PC-3 (cell line): ENCODE measurements at regions not wholly inside any gene's neighbourhood (a gene's known extent, or its start where the extent isn't known, plus 50 kb on each side); places are given as distances from the start of the nearest gene placed in this dataset.
"Not testable (repeated sequence)": the region's sequence is repeated elsewhere in the genome, so short reads cannot be mapped to it uniquely, and the experiment has no call there.

ENCODE experiments used
- ATAC-seq: fragments of 200-7000 bp; cut with Tn5 transposase; 2 replicates; pipeline ENCODE4 v1.9.1; 2020; ENCODE audit warnings: mild to moderate bottlenecking, moderate library complexity
- BruUV-seq: library from RNA; stranded (reverse); fragments of 400-500 nt; replicated peaks from 2 replicates; lab custom pipeline; 2021; lab: Mats Ljungman, UMichigan
- CTCF ChIA-PET: fragments of 300-600 bp; sonication (Branson Sonifier 250); formaldehyde crosslinking; loops from one replicate; lab custom pipeline; 2022; ENCODE audit warnings: antibody characterized with exemption; lab: Charles Lee
- POLR2A ChIA-PET: fragments of 300-600 bp; sonication (Branson Sonifier 250); formaldehyde crosslinking; loops from one replicate; lab custom pipeline; 2022; ENCODE audit warnings: antibody characterized with exemption; ENCODE audit not compliant: unreplicated experiment; lab: Charles Lee
- DNase-seq: peaks from one replicate; pipeline ENCODE4 v3.0.0-alpha.2; 2015
- H2AFZ ChIP-seq: fragments of 300-600 bp; sonication (generic); 2 replicates; pipeline ENCODE4 v1.6.0; 2016; ENCODE audit warnings: antibody characterized with exemption, low read length
- H3F3A ChIP-seq: fragments of 300-600 bp; sonication (generic); one replicate; pipeline ENCODE4 v1.6.0; 2017; ENCODE audit warnings: antibody characterized with exemption, low read length, control low read depth, mild to moderate bottlenecking; ENCODE audit not compliant: unreplicated experiment
- H3K27ac ChIP-seq: fragments of 300-600 bp; sonication (generic); 2 replicates; pipeline ENCODE4 v1.5.1; 2016; ENCODE audit warnings: mild to moderate bottlenecking, low read length
- H3K27me3 ChIP-seq: fragments of 300-600 bp; sonication (generic); 2 replicates; pipeline ENCODE4 v1.6.1; 2016; ENCODE audit warnings: low read length, mixed read lengths
- H3K36me3 ChIP-seq: fragments of 300-600 bp; sonication (generic); 2 replicates; pipeline ENCODE4 v1.6.1; 2016; ENCODE audit warnings: low read depth, mixed run types, low read length, mixed read lengths
- H3K4me1 ChIP-seq: fragments of 300-600 bp; sonication (generic); 2 replicates; pipeline ENCODE4 v1.5.1; 2016; ENCODE audit warnings: low read length; ENCODE audit not compliant: insufficient read depth
- H3K4me2 ChIP-seq: fragments of 300-600 bp; sonication (generic); 2 replicates; pipeline ENCODE4 v1.6.0; 2016; ENCODE audit warnings: low read length
- H3K4me3 ChIP-seq: fragments of 300-600 bp; sonication (generic); 2 replicates; pipeline ENCODE4 v1.5.1; 2016; ENCODE audit warnings: mild to moderate bottlenecking, low read length, mixed read lengths
- H3K79me2 ChIP-seq: fragments of 300-600 bp; sonication (generic); 2 replicates; pipeline ENCODE4 v1.6.1; 2017; ENCODE audit warnings: low read length, mixed read lengths
- H3K9ac ChIP-seq: fragments of 300-600 bp; sonication (generic); 2 replicates; pipeline ENCODE4 v1.6.0; 2016; ENCODE audit warnings: mild to moderate bottlenecking, low read length
- H3K9me2 ChIP-seq: fragments of 300-600 bp; sonication (generic); replicated peaks from 2 replicates; pipeline ENCODE4 v1.6.1; 2016; ENCODE audit warnings: mixed run types, low read length, mixed read lengths
- H3K9me3 ChIP-seq: fragments of 300-600 bp; sonication (generic); 2 replicates; pipeline ENCODE4 v1.6.1; 2016; ENCODE audit warnings: low read length, mixed read lengths
- H4K20me1 ChIP-seq: fragments of 300-600 bp; sonication (generic); 2 replicates; pipeline ENCODE4 v1.6.1; 2016; ENCODE audit warnings: low read length, mixed read lengths
- EZH2 ChIP-seq: fragments of 300-600 bp; sonication (generic); IDR thresholded peaks from one replicate; pipeline ENCODE4 v1.6.1; 2017; ENCODE audit warnings: antibody characterized with exemption, mild to moderate bottlenecking, low read length; ENCODE audit not compliant: unreplicated experiment
- EZH2phosphoT487 ChIP-seq: fragments of 300-600 bp; sonication (generic); IDR thresholded peaks from 2 replicates; pipeline ENCODE4 v1.6.1; 2018; ENCODE audit warnings: mild to moderate bottlenecking, antibody characterized with exemption, low read length, borderline replicate concordance
- intact Hi-C: fragments of 100-400 bp; cut with micrococcal nuclease; formaldehyde crosslinking; loops from 2 replicates; pipeline ENCODE4 v1.9.0; 2023
- TF ChIP-seq, protein P1 (sequence below): fragments of 300-600 bp; sonication (generic); conservative IDR thresholded peaks from 2 replicates; pipeline ENCODE4 v1.5.1; 2017; ENCODE audit warnings: antibody characterized with exemption, low read depth, mild to moderate bottlenecking, low read length

DNA sequence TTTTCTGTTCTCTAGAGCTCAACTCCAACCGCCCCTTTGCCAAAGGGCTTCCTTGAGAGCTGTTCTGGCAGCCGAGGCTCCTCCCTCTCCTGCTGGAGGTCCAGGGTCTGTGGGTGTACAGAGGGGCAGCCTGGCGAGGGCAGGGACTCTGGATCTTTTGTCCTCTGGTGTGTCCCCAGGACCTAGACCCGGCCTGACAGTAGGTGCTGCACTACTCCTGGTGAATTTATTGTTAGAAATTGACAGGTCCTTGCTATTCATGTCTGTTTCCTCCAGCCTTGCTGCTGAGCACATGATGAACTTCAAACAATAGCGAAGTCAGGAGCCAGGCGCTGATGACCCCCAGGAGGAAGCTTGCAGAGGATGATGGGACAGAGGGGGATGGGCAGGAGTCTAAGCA is 234.7 kb upstream of the SULF2 start:
- Histone ChIP-seq H3K4me1 (peaks cover 32% of the 10 kb centered on the region), H3K9ac (no peak overlapping the region), H3K36me3 (no peaks in the 10 kb centered on the region), H3K9me3 (no peaks in the 10 kb centered on the region), H3K79me2 (no peaks in the 10 kb centered on the region), H3K4me3 (no peak overlapping the region), H3K9me2 (no peaks in the 10 kb centered on the region), H3K4me2 (no peak overlapping the region), H2AFZ (no peak overlapping the region), H4K20me1 (no peaks in the 10 kb centered on the region), H3F3A (no peaks in the 10 kb centered on the region), H3K27me3 (no peaks in the 10 kb centered on the region), H3K27ac (no peak overlapping the region)
- ATAC-seq (no peak), DNase-seq (no peak)
- TF ChIP-seq, protein P1, sequence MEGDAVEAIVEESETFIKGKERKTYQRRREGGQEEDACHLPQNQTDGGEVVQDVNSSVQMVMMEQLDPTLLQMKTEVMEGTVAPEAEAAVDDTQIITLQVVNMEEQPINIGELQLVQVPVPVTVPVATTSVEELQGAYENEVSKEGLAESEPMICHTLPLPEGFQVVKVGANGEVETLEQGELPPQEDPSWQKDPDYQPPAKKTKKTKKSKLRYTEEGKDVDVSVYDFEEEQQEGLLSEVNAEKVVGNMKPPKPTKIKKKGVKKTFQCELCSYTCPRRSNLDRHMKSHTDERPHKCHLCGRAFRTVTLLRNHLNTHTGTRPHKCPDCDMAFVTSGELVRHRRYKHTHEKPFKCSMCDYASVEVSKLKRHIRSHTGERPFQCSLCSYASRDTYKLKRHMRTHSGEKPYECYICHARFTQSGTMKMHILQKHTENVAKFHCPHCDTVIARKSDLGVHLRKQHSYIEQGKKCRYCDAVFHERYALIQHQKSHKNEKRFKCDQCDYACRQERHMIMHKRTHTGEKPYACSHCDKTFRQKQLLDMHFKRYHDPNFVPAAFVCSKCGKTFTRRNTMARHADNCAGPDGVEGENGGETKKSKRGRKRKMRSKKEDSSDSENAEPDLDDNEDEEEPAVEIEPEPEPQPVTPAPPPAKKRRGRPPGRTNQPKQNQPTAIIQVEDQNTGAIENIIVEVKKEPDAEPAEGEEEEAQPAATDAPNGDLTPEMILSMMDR: no peak
- no peak for TF ChIP-seq EZH2phosphoT487
- TF ChIP-seq EZH2: no peak
- intact Hi-C loops: loop anchor here (10.0 kb wide), 3 partner anchors 165 to 275 kb away; partner anchors contain the start of gene SULF2
- ChIA-PET POLR2A (no interaction called here), CTCF (no interaction called here)
- BruUV-seq: no TSS peak

DNA sequence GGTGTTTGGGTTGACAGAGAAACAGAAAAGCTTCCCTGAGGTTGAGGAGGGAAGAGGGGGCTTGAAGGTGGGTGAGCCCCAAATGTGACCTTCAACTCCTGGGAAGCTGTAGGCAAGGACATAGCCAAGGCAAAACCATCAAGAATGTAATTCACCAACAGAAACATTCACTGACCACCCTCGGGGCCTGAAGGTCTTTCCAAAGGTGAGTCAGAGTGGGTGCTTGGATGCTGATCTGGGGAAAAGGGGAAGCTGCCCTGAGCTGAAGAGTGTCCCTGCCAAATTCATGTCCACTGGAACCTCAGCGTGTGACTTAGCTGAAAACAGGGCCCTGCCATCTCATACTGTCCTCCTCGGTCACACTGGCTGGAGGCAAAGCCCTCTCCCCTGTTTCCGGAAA is 234.2 kb upstream of the SULF2 start:
- no peaks in the 10 kb centered on the region for H3K79me2 ChIP-seq
- no peaks in the 10 kb centered on the region for H4K20me1 ChIP-seq
- H3K9me2 ChIP-seq: no peaks in the 10 kb centered on the region
- H3K9me3 ChIP-seq: no peaks in the 10 kb centered on the region
- ATAC-seq (peak; percentile 65), DNase-seq (peak; percentile 48)
- peaks cover 32% of the 10 kb centered on the region for H3K4me1 ChIP-seq
- TF ChIP-seq, protein P1: no peak
- TF ChIP-seq EZH2 (no peak), EZH2phosphoT487 (no peak)
- no peak overlapping the region for H3K9ac ChIP-seq
- no peaks in the 10 kb centered on the region for H3F3A ChIP-seq
- no peaks in the 10 kb centered on the region for H3K36me3 ChIP-seq
- H3K27ac ChIP-seq: no peak overlapping the region
- CTCF ChIA-PET: interaction anchor here (0.6 kb wide), 1 partner anchor 12 kb away, joined by 3 read pairs; no protein-coding TSS in a partner anchor
- H3K4me3 ChIP-seq: no peak overlapping the region
- POLR2A ChIA-PET: no interaction called here
- H3K27me3 ChIP-seq: no peaks in the 10 kb centered on the region
- no peak overlapping the region for H2AFZ ChIP-seq
- intact Hi-C loops: loop anchor here (10.0 kb wide), 3 partner anchors 165 to 275 kb away; partner anchors contain the start of gene SULF2
- BruUV-seq: no TSS peak
- H3K4me2 ChIP-seq: peak overlapping the region; percentile 29; the same call in 1 of the 2 replicates

DNA sequence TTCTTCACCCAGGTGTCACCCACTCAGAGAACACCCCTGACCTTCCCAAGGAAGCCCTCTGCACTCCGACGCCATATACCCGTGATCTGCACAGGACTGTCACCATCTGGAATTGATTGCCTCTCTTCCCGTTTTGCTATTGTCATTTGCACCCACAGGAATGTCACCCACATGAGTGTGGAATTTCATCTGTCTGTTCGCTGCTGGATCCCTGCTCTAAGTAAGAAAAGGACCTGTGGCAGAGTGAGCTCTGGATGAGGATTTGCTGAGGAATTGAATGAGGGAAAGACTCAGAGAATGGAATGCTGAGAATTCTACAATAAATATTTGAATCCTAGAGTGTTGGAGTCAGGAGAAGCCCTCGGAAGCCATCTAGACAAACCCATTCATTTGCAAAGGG is 233.6 kb upstream of the SULF2 start:
- H3K27ac ChIP-seq, H2AFZ ChIP-seq, H3K27me3 ChIP-seq, DNase-seq, CTCF ChIA-PET, POLR2A ChIA-PET, H3K9me2 ChIP-seq, H4K20me1 ChIP-seq, H3K9me3 ChIP-seq, H3K79me2 ChIP-seq, H3K9ac ChIP-seq, H3F3A ChIP-seq, H3K36me3 ChIP-seq, BruUV-seq, ATAC-seq, H3K4me3 ChIP-seq: not testable (repeated sequence)
- intact Hi-C loops: loop anchor here (10.0 kb wide), 3 partner anchors 166 to 276 kb away; partner anchors contain the start of gene SULF2
- Histone ChIP-seq H3K4me1 (peaks cover 32% of the 10 kb centered on the region), H3K4me2 (0 out of 2 replicates have a peak overlapping the region, but pooled peaks have one; percentile 29)
